GM12878 (cell line): ENCODE measurements at regions not wholly inside any gene's neighbourhood (a gene's known extent, or its start where the extent isn't known, plus 50 kb on each side); places are given as distances from the start of the nearest gene placed in this dataset.

Experiments used
- ATAC-seq: fragments of 200-7000 bp; cut with Tn5 transposase; 3 replicates; pipeline ENCODE4 v1.9.1; 2020; ENCODE audit warnings: mild to moderate bottlenecking, moderate library complexity
- BruUV-seq: library from RNA; stranded (reverse); fragments of 400-500 nt; replicated peaks from 2 replicates; lab custom pipeline; 2021; lab: Mats Ljungman, UMichigan
- CTCF ChIA-PET: fragments of 300-600 bp; sonication (Branson Sonifier 250); formaldehyde crosslinking; extraction: SDS; loops from one replicate; lab custom pipeline; 2021; ENCODE audit warnings: inconsistent platforms; lab: Yijun Ruan, JAX
- POLR2A ChIA-PET: fragments of 350-600 bp; formaldehyde crosslinking; extraction: SDS; loops from one replicate; lab custom pipeline; 2021; ENCODE audit warnings: inconsistent platforms; lab: Charles Lee
- RAD21 ChIA-PET: fragments of 300-600 bp; sonication (Branson Sonifier 250); formaldehyde crosslinking; loops from one replicate; lab custom pipeline; 2023; ENCODE audit warnings: antibody characterized with exemption; ENCODE audit not compliant: unreplicated experiment; lab: Charles Lee
- SMC1A ChIA-PET: fragments of 300-600 bp; sonication (Branson Sonifier 250); formaldehyde crosslinking; loops from one replicate; lab custom pipeline; 2023; ENCODE audit not compliant: unreplicated experiment, uncharacterized antibody; lab: Charles Lee
- DNase-seq: peaks from one replicate; pipeline ENCODE4 v3.0.0-alpha.2; 2011; ENCODE audit warnings: low read depth, low spot score
- FAIRE-seq: peaks from 3 replicates; lab custom pipeline; 2011; peaks lifted over from hg19 to GRCh38; lab: Jason Lieb, UNC
- H2AFZ ChIP-seq: 2 replicates; pipeline ENCODE4 v1.6.0; 2011; ENCODE audit warnings: low read depth, low read length, control low read depth; ENCODE audit not compliant: control insufficient read depth
- H3K27ac ChIP-seq: 2 replicates; pipeline ENCODE4 v1.5.1; 2011; ENCODE audit warnings: control low read depth; ENCODE audit not compliant: control insufficient read depth, insufficient read depth
- H3K27me3 ChIP-seq, 2 experiments: replicated peaks in 1 of 2; 2 replicates each; pipeline versions ENCODE4 v1.6.0 to v1.6.1; 2011; ENCODE audit warnings: low read length in 1 of 2; ENCODE audit not compliant: control insufficient read depth in 2 of 2, insufficient read depth in 2 of 2
- H3K36me3 ChIP-seq, 2 experiments: 2 replicates each; pipeline ENCODE4 v1.5.1; 2011; ENCODE audit warnings: low read length in 1 of 2; ENCODE audit not compliant: control insufficient read depth in 2 of 2, insufficient read depth in 2 of 2
- H3K4me1 ChIP-seq: 2 replicates; pipeline ENCODE4 v1.6.1; 2011; ENCODE audit warnings: mild to moderate bottlenecking, low read length, moderate library complexity, mixed read lengths; ENCODE audit not compliant: control insufficient read depth, insufficient read depth
- H3K4me2 ChIP-seq: 2 replicates; pipeline ENCODE4 v1.6.0; 2011; ENCODE audit warnings: control low read depth; ENCODE audit not compliant: control insufficient read depth, insufficient read depth
- H3K4me3 ChIP-seq: fragments of 200-600 bp; sonication (generic); 2 replicates; pipeline ENCODE4 v1.5.1; 2016
- H3K79me2 ChIP-seq: 2 replicates; pipeline ENCODE4 v1.6.0; 2011; ENCODE audit warnings: low read length; ENCODE audit not compliant: control insufficient read depth, insufficient read depth
- H3K9ac ChIP-seq: 2 replicates; pipeline ENCODE4 v1.8.0; 2011; ENCODE audit warnings: low read length, control low read depth, mixed read lengths; ENCODE audit not compliant: control insufficient read depth, insufficient read depth
- H3K9me3 ChIP-seq: replicated peaks from 3 replicates; pipeline ENCODE4 v1.5.1; 2011; ENCODE audit warnings: mild to moderate bottlenecking, low read length; ENCODE audit not compliant: control insufficient read depth, insufficient read depth
- H4K20me1 ChIP-seq: 2 replicates; pipeline ENCODE4 v1.6.0; 2011; ENCODE audit not compliant: control insufficient read depth, insufficient read depth
- BRCA1 ChIP-seq: IDR thresholded peaks from 2 replicates; pipeline ENCODE4 v1.6.1; 2011; ENCODE audit warnings: low read depth, low read length, improper control_type of control experiment
- DPF2 ChIP-seq: fragments of 450-650 bp; IDR thresholded peaks from 2 replicates; pipeline ENCODE4 v1.6.1; 2017; ENCODE audit warnings: mild to moderate bottlenecking
- EGR1 ChIP-seq, 2 experiments: IDR thresholded peaks; 1 replicate in 1 of 2; 2 replicates in 1 of 2; pipeline ENCODE4 v1.6.1; 2011 to 2012; ENCODE audit warnings: low read depth in 2 of 2, low read length in 2 of 2, borderline replicate concordance in 1 of 2, mild to moderate bottlenecking in 1 of 2, moderate library complexity in 1 of 2
- EZH2 ChIP-seq: IDR thresholded peaks from 2 replicates; pipeline ENCODE4 v1.6.1; 2012; ENCODE audit warnings: low read depth, mild to moderate bottlenecking, control low read depth, inconsistent platforms, low read length, borderline replicate concordance; ENCODE audit not compliant: control insufficient read depth
- HDAC2 ChIP-seq: fragments of 200-600 bp; sonication (generic); IDR thresholded peaks from 2 replicates; pipeline ENCODE4 v1.6.1; 2017
- IKZF1 ChIP-seq: fragments of 450-650 bp; conservative IDR thresholded peaks from 2 replicates; pipeline ENCODE4 v1.6.1; 2017; ENCODE audit warnings: antibody characterized with exemption, mild to moderate bottlenecking
- NFYA ChIP-seq: IDR thresholded peaks from 2 replicates; pipeline ENCODE4 v1.6.1; 2011; ENCODE audit warnings: low read depth, mild to moderate bottlenecking, low read length, improper control_type of control experiment, borderline replicate concordance
- NFYB ChIP-seq: IDR thresholded peaks from 2 replicates; pipeline ENCODE4 v1.6.1; 2011; ENCODE audit warnings: low read depth, mild to moderate bottlenecking, low read length, improper control_type of control experiment, moderate library complexity; ENCODE audit not compliant: insufficient read depth
- RB1 ChIP-seq: fragments of 450-650 bp; formaldehyde crosslinking; IDR thresholded peaks from 2 replicates; pipeline ENCODE4 v1.6.1; 2017; ENCODE audit warnings: mild to moderate bottlenecking, borderline replicate concordance
- RBBP5 ChIP-seq: fragments of 200-600 bp; sonication (generic); conservative IDR thresholded peaks from 2 replicates; pipeline ENCODE4 v1.6.1; 2016
- SP1 ChIP-seq: IDR thresholded peaks from one replicate; pipeline ENCODE4 v1.6.1; 2011; ENCODE audit warnings: low read depth, low read length
- SREBF1 ChIP-seq: IDR thresholded peaks from 2 replicates; pipeline ENCODE4 v1.6.1; 2012; ENCODE audit warnings: mild to moderate bottlenecking, low read length
- TCF12 ChIP-seq: IDR thresholded peaks from 2 replicates; pipeline ENCODE4 v1.6.1; 2011; ENCODE audit warnings: low read depth, mild to moderate bottlenecking, low read length
- WGBS: methylation state at CpG from one replicate; pipeline ENCODE4 v1.1.6; 2016; ENCODE audit warnings: low lambda C conversion rate; ENCODE audit not compliant: insufficient replicate concordance, insufficient coverage; ENCODE audit errors: missing lambda C conversion rate; 5-methylcytosine and 5-hydroxymethylcytosine counted together
- in situ Hi-C: fragments of 300-500 bp; cut with MboI; formaldehyde crosslinking; loops from 9 replicates; pipeline ENCODE4 v1.14.3; 2018; ENCODE audit warnings: mixed read lengths
- intact Hi-C: fragments of 100-400 bp; cut with micrococcal nuclease; formaldehyde crosslinking; loops from one replicate; pipeline ENCODE4 v1.14.2; 2022; ENCODE audit not compliant: unreplicated experiment
- TF ChIP-seq, protein P1 (sequence below): IDR thresholded peaks from 2 replicates; pipeline ENCODE4 v1.6.1; 2012; ENCODE audit warnings: low read depth, low read length, improper control_type of control experiment

DNA sequence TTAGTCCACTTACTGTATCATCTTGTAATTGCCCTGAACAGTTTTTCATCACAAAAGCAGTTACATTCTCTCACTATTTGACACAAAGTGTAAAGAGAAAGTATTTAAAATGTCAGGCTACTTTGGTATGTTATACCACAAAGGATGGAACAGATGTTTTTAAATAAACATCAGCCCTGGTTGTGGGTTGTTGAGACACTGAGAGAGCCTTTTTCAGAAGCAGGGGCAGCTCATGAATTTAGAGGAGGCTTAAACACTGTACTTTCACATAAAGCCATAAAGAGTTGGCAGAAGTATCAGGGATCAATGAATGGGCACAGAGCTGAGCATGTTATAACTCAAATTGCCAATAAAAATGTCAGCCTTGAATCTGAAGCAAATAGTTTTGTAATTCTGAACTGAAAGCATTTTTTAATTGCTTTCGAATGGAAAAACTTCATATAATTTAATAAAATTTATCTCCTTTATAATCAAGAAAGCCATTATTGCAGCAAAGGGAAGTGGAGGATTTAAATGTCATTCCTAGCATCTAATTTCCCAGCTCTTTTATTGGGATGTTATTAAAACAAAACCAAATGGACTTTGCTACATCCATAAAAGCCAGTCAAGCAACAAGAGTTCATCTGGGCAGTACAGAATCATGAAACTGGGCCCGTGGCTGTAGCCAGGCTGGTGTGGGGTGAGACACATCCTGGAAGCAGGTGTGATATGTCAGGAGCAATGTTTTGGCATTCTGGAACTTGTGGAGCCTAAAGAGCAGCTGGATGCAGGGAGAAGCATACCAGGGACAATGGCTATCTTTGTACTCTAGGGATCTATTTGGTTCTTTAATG is 95.1 kb upstream of the NT5C1B start:
- 25% methylated on average over 2 of the region's 2 CpGs for WGBS
- no peaks in the 10 kb centered on the region for H3K79me2 ChIP-seq
- no peaks in the 10 kb centered on the region for H4K20me1 ChIP-seq
- H3K27ac ChIP-seq: no peak overlapping the region
- ChIA-PET SMC1A (no interaction called here), CTCF (no interaction called here), RAD21 (no interaction called here), POLR2A (interaction anchor here (0.6 kb wide), 1 partner anchor 124 kb away, joined by 3 read pairs; the partner anchor contains the start of gene RDH14)
- H3K9ac ChIP-seq: no peak overlapping the region
- ATAC-seq (no peak), FAIRE-seq (no peak), DNase-seq (no peak)
- no peaks in the 10 kb centered on the region for H3K9me3 ChIP-seq
- no peak overlapping the region for H2AFZ ChIP-seq
- no TSS peak for BruUV-seq
- H3K4me2 ChIP-seq: no peak overlapping the region
- in situ Hi-C loops (no loop called here), intact Hi-C loops (no loop called here)
- H3K4me3 ChIP-seq: no peak overlapping the region
- TF ChIP-seq IKZF1: no peak
- no peak for TF ChIP-seq TCF12
- TF ChIP-seq SREBF1: no peak
- TF ChIP-seq NFYA: no peak
- TF ChIP-seq EZH2: no peak
- TF ChIP-seq, protein P1, sequence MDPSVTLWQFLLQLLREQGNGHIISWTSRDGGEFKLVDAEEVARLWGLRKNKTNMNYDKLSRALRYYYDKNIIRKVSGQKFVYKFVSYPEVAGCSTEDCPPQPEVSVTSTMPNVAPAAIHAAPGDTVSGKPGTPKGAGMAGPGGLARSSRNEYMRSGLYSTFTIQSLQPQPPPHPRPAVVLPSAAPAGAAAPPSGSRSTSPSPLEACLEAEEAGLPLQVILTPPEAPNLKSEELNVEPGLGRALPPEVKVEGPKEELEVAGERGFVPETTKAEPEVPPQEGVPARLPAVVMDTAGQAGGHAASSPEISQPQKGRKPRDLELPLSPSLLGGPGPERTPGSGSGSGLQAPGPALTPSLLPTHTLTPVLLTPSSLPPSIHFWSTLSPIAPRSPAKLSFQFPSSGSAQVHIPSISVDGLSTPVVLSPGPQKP: no peak
- no peak for TF ChIP-seq NFYB
- TF ChIP-seq EGR1 (IDR thresholded peaks at IDR 0.05; ENCODE audit: borderline replicate concordance in 1 of 2, low read depth in 2 of 2, low read length in 2 of 2): no peak
- TF ChIP-seq SP1: no peak
- no peak for TF ChIP-seq RBBP5
- TF ChIP-seq BRCA1: no peak
- TF ChIP-seq HDAC2: no peak
- TF ChIP-seq DPF2: no peak
- no peak for TF ChIP-seq RB1
- no peaks in the 10 kb centered on the region for H3K4me1 ChIP-seq
- H3K27me3 ChIP-seq: no peaks in the 10 kb centered on the region; a peak in 1 of 4 replicates
- no peaks in the 10 kb centered on the region for H3K36me3 ChIP-seq
